Gastrocnemius medialis (tissue), 4 donors: ENCODE measurements at regions not wholly inside any gene's neighbourhood (a gene's known extent, or its start where the extent isn't known, plus 50 kb on each side); places are given as distances from the start of the nearest gene placed in this dataset.
A peak's percentile ranks its signal among the peaks of the same experiment; 100 is the strongest.

ENCODE experiments used
- ATAC-seq, 2 donors: fragments of 150-250 bp; one replicate each; pipeline ENCODE4 v1.9.1; 2016
- DNase-seq, 2 donors: peaks; one replicate each; pipeline ENCODE4 v3.0.0-alpha.2; 2019
- H3K27ac ChIP-seq, 4 donors: fragments of 200-600 bp; sonication (generic); 1 replicate in 1 of 4; 2 replicates in 3 of 4; pipeline ENCODE4 v1.5.1; 2016 to 2018; ENCODE audit warnings: mild to moderate bottlenecking in 2 of 4, moderate library complexity in 1 of 4
- H3K27me3 ChIP-seq, 3 donors: fragments of 200-600 bp; sonication (generic) in 2 of 3; 1 replicate in 1 of 3; 2 replicates in 2 of 3; pipeline versions ENCODE4 v1.5.1 to v1.6.0; 2016 to 2019; ENCODE audit warnings: mild to moderate bottlenecking in 1 of 3, moderate library complexity in 1 of 3
- H3K36me3 ChIP-seq, 2 donors: fragments of 200-600 bp; sonication (generic) in 1 of 2; one replicate each; pipeline ENCODE4 v1.5.1; 2017 to 2018
- H3K4me1 ChIP-seq, 2 donors: fragments of 200-600 bp; sonication (generic) in 1 of 2; one replicate each; pipeline ENCODE4 v1.5.1; 2016 to 2017; ENCODE audit warnings: mild to moderate bottlenecking in 2 of 2
- H3K4me3 ChIP-seq, 4 donors: fragments of 200-600 bp; sonication (generic) in 3 of 4; 1 replicate in 1 of 4; 2 replicates in 3 of 4; pipeline ENCODE4 v1.5.1; 2016 to 2019; ENCODE audit warnings: mild to moderate bottlenecking in 2 of 4
- H3K9me3 ChIP-seq, 3 donors: fragments of 200-600 bp; sonication (generic) in 2 of 3; 1 replicate in 1 of 3; 2 replicates in 2 of 3; pipeline ENCODE4 v1.5.1; 2016 to 2019
- CTCF ChIP-seq, 5 experiments: fragments of 450-650 bp in 3 of 5; fragments of 200-600 bp in 2 of 5; sonication (generic) in 2 of 5; IDR thresholded peaks in 4 of 5; conservative IDR thresholded peaks in 1 of 5; 1 replicate in 4 of 5; 2 replicates in 1 of 5; pipeline ENCODE4 v1.5.1; 2016 to 2019; ENCODE audit warnings: antibody characterized with exemption in 5 of 5, mild to moderate bottlenecking in 3 of 5, moderate library complexity in 3 of 5
- POLR2A ChIP-seq, 2 donors: fragments of 450-650 bp; IDR thresholded peaks; one replicate each; pipeline ENCODE4 v1.6.1; 2017; ENCODE audit warnings: antibody characterized with exemption in 2 of 2, mild to moderate bottlenecking in 2 of 2, moderate library complexity in 2 of 2
- in situ Hi-C, 4 donors: fragments of 200-750 bp; cut with MboI; loops; one replicate each; pipeline versions ENCODE4 v1.15.0 to v1.8.0; 2017; ENCODE audit warnings: low sequenced_read_pairs in 4 of 4
- intact Hi-C: fragments of 100-400 bp; cut with DNase I; formaldehyde crosslinking; loops from one replicate; pipeline ENCODE4 v1.15.1; 2023; ENCODE audit warnings: low total_unique reads

DNA sequence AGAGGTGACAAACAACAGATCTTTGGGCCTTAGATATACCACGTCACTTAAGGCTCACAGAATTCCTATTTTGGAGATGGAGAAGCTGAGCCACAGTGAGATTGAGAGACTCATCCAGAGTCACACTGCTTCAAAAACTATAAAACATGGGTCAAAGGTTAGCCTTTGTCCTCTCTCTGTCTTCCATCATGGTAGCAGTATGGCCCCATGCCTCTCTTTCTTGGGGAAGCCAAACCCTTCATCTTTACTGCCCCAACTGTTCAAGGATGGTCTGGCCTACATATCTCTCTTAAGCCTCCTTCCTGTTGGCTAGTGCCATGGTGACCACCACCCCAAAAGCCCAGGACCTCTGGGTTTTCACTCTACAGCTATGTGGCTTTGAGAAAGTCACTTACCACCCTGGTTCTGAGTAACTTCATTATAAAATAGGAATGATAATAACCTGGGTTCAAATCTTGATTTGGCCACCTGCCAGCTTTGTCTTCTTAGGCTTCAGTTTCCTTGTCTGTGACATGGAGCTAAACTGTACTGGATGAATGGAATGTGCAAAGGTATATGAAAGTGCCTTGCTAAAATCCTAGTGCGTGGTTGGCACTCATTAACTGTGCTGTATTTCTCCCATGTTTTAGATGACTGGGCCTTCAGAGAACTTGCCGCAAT, 85.9 kb upstream of the JUN start:
- H3K27me3 ChIP-seq = no peaks in the 10 kb centered on the region
- H3K9me3 ChIP-seq = no peaks in the 10 kb centered on the region
- no peak for TF ChIP-seq POLR2A (IDR thresholded peaks at IDR 0.05)
- no peak for TF ChIP-seq CTCF (IDR thresholded peaks at IDR 0.05 in 4 of 5, conservative IDR thresholded peaks at IDR 0.05 in 1 of 5)
- in situ Hi-C loops (no loop called here), intact Hi-C loops (no loop called here)
- H3K4me3 ChIP-seq = no peak overlapping the region
- H3K27ac ChIP-seq = no peak overlapping the region
- H3K4me1 ChIP-seq = peaks cover 8 to 11% of the 10 kb centered on the region in 2 donors
- no peak for ATAC-seq
- no peaks in the 10 kb centered on the region for H3K36me3 ChIP-seq
- DNase-seq = no peak

GRCh38 chr1:58870298-58870676, 86.4 kb upstream of the JUN start:
- no peaks in the 10 kb centered on the region for H3K36me3 ChIP-seq
- ATAC-seq = no peak
- H3K27me3 ChIP-seq = no peaks in the 10 kb centered on the region
- TF ChIP-seq CTCF (IDR thresholded peaks at IDR 0.05 in 4 of 5, conservative IDR thresholded peaks at IDR 0.05 in 1 of 5) = no peak
- no peak for TF ChIP-seq POLR2A (IDR thresholded peaks at IDR 0.05)
- in situ Hi-C loops = no loop called here
- intact Hi-C loops = no loop called here
- DNase-seq = no peak
- H3K9me3 ChIP-seq = no peaks in the 10 kb centered on the region
- H3K4me3 ChIP-seq = no peak overlapping the region
- H3K4me1 ChIP-seq = peaks cover 11 to 16% of the 10 kb centered on the region in 2 donors
- H3K27ac ChIP-seq = no peak overlapping the region

GRCh38 chr1:58874342-58874741, 90.5 kb upstream of the JUN start:
- no peak for TF ChIP-seq POLR2A (IDR thresholded peaks at IDR 0.05)
- TF ChIP-seq CTCF (IDR thresholded peaks at IDR 0.05 in 4 of 5, conservative IDR thresholded peaks at IDR 0.05 in 1 of 5) = no peak
- H3K9me3 ChIP-seq = no peaks in the 10 kb centered on the region
- intact Hi-C loops = no loop called here
- in situ Hi-C loops = no loop called here
- H3K4me1 ChIP-seq = peaks cover 19 to 23% of the 10 kb centered on the region in 2 donors
- H3K27me3 ChIP-seq = no peaks in the 10 kb centered on the region
- no peak overlapping the region for H3K4me3 ChIP-seq
- DNase-seq = no peak
- H3K27ac ChIP-seq = peak overlapping the region; percentile 26 to 50 (median 35)
- no peaks in the 10 kb centered on the region for H3K36me3 ChIP-seq
- no peak for ATAC-seq

DNA sequence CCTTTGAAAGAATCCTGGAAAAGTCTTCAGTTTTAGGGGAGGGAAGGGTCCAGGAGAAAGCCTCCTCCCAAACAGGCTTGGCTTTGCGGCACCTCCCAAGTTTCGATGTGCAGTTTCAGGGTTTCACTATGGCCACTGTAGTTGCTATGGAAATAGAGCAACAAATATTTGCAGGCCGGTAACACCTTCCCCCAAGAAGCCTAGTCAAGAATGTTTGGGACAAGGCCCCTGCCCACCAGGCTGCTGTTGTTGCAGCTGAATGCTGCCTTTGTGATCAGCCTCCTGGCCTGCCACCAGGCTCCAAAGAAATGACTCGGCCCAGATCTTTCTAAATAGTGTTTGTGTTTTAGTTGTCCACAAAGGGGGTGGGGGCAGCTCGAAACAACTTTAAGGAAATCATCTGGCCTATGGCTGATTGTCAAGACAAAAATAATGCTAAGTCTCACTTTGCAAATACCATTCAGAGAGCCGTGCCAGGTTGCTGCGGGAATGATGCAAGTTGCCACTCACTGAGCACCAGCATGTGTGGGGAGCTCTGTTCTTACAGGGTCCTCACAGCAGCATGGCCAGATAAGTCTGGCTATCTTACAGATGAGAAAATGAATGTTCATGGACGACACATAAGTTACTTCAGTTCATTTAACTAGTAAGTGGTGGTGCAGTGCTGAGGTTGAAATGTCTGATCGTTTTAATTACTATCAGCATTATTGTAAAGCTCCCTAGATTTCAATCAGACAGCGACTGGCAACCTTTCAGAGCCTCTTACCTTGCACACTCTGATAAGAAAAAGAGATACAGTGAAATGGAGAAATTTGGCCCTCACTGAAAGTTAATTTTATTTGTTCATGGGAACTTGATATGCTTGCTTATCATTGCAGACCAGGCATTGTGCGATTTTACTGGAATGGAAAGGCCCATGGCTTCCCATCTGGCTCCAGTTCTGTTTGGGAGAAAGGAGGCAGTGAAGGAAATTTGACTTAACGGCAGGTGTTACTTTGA, 91.2 kb upstream of the JUN start:
- Histone ChIP-seq H3K27me3 (no peaks in the 10 kb centered on the region), H3K36me3 (no peaks in the 10 kb centered on the region), H3K4me1 (peaks cover 19 to 23% of the 10 kb centered on the region in 2 donors), H3K4me3 (no peak overlapping the region), H3K9me3 (no peaks in the 10 kb centered on the region), H3K27ac (peak overlapping the region; percentile 26 to 50 (median 35))
- no peak for DNase-seq
- in situ Hi-C loops = loop anchor here in 2 of 4 donors (25.0 kb wide), 2 partner anchors 88 to 412 kb away; partner anchors contain the start of genes FGGY (in 2 of the 2) and JUN (in 1 of the 2)
- peak; percentile 55 to 70 for ATAC-seq
- no peak for TF ChIP-seq CTCF (IDR thresholded peaks at IDR 0.05 in 4 of 5, conservative IDR thresholded peaks at IDR 0.05 in 1 of 5)
- no peak for TF ChIP-seq POLR2A (IDR thresholded peaks at IDR 0.05)
- intact Hi-C loops = no loop called here
